HG03025 (cell line): ENCODE measurements at regions not wholly inside any gene's neighbourhood (a gene's known extent, or its start where the extent isn't known, plus 50 kb on each side); places are given as distances from the start of the nearest gene placed in this dataset.

Experiments used
- ATAC-seq: cut with Tn5 transposase; IDR thresholded peaks from one replicate; pipeline ENCODE4 v1.9.1; 2021; ENCODE audit warnings: mild to moderate bottlenecking, moderate library complexity; ENCODE audit not compliant: unreplicated experiment, low FRiP score

DNA sequence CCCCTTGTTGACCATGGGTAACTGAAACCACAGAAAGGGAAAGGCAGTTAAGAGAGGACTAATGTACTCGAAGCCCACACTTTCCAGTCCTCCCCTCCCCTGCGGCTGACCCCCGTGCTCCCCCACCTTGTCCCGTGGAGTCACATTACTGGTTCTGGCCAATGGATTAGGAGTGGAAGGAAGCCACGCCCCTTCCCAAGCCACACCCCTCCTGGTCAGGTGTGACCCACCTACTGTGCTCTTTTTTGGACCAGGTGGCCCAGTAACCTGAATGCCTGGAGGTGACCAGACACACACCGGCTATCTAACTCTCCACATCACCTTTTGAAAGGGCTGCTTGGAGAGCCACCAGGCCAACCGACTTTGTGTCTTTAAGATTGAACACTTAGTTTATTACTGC is 109.3 kb upstream of the MSX1 start:
- no peak for ATAC-seq

DNA sequence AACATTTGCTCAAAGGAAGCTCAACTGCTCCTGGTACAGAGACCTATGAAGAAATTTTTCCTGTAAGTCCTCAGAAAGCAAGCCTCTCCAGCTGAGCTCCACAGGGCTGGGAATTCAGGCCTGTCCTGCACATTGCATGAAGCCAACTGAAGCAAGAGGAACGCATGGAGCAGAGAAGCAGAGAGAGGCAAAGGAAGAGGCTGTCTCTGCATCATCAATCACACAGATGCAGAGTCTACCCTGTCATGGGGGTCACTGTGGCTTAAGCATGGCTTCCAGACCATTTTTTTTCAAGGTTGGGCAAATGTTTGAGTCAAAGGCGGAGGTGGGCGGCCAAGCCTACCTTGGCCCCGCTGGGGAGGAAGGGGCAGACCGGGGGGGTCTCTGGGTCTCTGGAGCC is 110.3 kb upstream of the MSX1 start:
- ATAC-seq = no peak

DNA sequence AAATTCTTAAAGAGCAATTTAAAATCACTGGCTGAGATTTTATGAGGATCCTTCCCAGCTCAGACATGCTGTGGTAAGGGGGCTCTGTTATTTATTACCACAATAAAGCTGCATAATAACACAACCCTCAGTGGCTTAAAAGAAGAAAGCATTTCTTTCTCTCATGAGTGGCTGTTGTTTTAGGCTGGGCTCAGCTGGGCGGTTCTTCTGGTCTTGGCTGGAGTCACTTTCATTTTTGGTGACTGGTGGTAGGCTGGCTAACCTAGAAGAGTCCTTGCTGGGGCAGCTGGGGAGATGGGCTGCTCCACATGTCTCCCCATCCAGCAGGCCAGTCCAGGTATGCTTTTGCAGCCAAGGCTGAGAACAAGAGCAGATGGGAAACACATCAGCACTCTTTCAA is 113.0 kb upstream of the MSX1 start:
- no peak for ATAC-seq

DNA sequence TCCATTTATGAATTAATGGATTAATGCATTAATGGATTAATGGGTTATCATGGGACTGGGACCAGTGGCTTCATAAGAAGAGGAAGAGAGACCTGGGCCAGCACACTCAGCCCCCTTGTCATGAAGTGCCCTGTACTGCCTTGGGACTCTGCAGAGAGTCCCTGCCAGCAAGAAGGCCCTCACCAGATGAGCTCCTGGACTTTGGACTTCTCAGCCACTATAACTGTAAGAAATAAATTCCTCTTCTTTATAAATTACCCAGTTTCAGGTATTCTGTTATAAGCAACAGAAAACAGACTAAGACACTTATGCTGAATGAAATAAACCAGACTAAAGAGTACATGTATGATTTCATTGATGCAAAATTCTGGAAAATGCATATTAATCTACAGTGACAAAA is 119.4 kb upstream of the MSX1 start:
- no peak for ATAC-seq

DNA sequence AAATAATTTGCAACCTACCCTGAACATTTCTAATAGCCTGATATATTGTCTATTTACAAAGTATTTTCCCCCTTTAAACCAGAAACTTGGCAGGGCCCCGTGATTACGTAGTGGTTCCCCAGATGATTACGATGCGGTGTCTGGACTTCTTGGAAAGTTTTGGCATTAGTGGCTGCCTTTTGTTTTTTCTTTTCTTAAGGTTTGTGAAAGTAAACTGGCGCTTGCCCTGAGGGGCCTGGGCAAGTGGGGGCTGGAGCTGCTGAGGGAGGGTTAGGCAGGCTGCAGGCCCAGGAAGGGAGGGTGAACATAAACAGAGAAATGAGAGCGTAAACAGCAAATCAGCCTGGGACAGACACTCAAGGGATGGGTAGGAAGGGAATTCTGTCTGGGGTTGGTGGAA is 123.6 kb upstream of the MSX1 start:
- no peak for ATAC-seq

DNA sequence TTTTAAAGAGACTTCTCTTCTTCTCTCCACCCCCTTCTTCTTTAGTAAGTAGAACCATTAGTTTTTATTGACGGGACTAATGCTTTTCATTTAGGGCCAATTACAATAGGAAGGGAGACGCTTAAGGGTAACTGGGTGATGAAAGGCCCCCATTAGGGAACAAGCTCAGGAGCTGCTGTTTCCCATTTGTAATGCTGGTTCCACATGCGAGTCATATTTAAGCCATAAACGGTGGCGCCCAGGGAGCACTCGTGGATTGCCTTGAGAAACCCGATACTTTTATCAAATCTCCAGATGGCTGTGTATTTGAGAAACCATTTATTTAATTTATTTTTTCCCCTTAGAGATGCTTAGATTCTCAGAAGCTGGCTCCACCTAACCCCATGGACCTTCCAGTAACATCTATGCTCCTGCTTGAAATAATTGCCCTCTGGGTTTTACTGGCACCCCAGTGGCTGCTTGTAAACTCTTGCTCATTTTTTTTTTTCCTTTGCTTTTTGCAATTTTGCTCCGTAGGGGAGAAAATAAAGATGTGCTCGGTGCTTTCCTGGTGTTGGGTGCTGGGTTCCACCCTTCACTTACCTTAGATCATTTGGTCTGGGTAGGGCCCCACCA is 124.2 kb upstream of the MSX1 start:
- no peak for ATAC-seq

DNA sequence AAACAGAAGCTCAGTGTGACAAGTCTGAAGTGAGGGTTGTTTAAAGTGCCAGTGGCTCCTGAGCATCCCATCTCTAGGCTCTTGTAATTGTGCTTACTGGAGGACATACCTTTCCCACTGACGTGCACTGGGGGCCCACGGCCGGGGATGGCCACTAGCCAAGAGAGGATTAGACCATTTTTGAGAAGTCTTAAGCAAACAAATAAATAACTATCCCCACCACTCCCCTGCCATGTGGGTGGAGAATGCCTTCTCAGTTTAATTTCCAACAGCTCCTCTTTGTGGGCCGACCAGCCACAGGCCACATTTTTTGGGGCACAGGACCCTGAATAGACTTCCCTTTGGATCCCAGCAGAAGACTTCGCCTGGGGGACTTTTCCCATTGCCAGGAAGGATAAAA is 125.0 kb upstream of the MSX1 start:
- no peak for ATAC-seq

DNA sequence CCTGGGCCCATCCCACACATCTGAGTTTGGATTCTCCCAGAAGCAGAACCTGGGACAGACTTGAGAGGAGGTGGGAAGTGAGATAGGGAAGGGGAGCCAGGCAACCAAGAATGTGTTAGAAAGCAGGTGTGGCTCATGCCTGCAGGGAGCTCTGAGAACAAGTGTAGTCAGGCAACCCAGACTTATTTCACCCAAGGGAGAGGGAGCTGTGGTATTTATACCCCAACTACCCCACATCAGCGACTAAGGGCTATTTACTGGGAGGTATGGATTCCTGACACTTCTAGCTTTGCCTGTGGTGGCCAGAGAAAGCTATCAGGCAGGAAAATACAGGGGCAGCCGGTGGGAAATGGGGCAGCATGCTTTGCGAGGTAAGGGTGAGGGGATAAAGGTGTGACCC is 125.8 kb upstream of the MSX1 start:
- no peak for ATAC-seq

DNA sequence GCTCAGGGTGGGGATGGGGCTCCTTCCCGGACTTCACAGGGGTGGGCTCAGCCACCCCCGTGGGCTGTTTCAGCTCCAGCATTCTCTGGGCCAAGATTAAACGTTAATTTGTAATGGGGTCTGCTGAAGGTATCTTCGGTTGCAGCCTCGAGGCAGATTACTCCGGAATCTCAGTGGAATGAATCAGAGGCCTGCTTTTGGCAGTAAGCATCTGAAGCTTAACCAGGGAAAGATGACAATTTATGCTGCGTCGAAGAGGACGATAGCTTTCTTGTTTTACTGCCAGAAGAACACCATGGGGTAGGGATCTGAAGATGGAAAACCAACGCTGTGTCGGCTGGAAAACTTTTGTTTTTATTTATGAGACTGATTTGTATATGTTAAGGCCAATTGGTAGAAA is 129.2 kb upstream of the MSX1 start:
- ATAC-seq = no peak

DNA sequence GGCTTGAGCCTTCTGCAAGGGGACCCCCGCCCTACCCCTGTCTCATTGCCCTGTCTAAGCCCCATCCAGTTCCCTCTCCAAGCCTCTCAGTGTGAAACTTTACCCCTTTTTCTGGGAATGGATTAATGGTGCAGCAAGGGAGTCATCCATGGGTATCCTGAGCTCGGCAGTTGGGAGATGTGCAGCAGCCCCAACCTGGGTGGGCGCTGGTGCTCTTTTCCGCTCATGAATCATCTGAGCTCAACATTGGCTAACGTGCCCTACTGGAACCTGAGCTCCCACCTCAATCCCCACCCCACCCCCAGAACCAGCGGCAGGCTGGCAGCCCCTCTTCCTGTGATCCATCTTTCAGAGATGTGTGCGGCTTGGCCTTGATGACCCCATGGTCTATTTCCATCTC is 130.3 kb upstream of the MSX1 start:
- no peak for ATAC-seq

DNA sequence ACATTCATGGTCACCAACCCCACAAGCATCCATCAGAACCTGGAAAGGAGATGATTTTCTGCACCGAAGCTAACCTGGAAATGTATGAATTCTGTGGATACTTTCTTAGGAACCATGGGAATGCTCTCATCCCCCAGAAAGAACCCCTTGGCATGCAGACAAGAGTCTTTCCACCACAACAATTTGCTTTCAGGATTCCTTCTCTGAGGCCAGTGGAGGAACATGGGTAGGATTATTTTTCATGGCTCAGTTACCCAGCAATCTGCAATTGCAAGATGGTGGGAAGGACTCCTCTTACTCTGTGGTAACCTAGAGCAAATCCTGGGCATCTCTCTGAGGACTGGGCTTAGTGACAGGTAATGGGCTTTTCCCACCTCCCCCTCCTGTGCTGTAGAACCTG is 131.9 kb upstream of the MSX1 start:
- ATAC-seq = no peak

DNA sequence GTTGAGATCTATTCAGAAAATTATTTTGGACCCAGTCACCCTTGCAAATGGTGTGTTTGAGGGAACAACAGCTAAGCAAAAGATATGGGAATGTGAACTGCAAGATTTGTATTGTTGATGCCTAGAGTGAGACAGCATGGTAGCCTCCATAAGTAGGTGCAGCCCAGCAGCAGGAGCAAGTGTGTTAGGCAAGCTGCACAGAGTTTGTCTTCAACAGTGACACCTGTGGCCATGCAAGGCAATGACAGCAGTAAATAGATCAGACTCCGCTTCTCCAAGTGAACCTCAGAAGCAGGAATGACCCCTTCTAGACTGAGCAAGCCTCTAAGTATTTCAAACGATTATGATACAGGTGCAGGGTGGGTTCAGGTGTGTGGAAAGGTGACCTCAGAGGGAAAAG is 133.4 kb upstream of the MSX1 start:
- ATAC-seq = no peak

DNA sequence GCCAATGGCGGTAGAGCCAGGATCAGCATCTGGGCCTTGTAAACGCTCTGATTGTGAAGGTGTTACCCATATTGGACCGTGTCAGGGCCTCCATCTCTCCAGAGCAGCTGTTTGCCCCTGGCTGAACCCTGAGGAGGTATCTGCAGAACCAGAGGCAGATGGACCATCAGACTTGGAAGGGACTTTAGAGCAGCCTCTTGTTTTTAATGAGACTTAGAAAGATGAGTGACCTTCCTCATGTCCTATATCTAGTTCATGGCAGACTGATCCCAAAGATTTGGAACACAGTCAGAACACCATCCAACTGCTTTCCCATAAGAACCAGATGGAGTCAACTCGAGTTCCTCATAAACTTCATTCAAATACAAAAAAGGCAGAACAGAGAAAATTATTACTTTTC is 135.1 kb upstream of the MSX1 start:
- ATAC-seq = no peak

DNA sequence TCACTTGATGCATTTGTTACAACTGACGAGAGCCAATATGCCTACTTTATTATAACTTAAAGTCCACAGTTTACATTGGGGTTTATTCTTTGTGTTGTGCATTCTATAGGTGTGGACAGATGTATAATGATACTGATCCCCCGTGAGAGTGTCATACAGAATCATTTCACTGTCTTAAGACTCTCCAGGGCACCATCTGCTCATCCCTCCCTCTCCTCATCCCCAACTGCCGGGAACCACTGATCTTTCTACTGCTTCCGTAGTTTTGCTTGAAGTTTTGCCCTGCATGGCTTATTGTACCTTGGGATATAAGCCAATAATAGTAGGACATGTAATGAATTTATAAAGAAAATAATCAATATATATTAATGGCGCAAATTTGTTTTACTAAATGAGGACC is 137.8 kb upstream of the MSX1 start:
- ATAC-seq = no peak

DNA sequence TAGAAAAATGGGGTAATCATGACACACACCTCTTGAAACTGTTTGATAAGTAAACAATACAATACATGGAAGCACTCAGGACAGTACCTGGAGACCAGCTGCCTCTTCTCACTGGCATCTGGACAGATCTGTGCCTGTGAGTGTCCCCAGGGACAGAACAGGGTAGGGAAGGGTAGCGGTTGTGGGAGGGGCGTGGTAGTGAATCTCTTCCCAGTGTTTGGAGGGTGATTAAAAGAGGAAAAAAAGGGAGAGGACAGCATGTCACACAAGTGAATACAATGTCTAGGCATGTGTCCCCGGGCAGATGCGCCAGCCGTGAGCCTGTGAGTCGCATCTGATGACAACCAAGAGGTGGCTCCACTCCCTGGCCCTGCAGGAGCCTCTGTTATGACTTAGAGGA is 138.8 kb upstream of the MSX1 start:
- no peak for ATAC-seq

DNA sequence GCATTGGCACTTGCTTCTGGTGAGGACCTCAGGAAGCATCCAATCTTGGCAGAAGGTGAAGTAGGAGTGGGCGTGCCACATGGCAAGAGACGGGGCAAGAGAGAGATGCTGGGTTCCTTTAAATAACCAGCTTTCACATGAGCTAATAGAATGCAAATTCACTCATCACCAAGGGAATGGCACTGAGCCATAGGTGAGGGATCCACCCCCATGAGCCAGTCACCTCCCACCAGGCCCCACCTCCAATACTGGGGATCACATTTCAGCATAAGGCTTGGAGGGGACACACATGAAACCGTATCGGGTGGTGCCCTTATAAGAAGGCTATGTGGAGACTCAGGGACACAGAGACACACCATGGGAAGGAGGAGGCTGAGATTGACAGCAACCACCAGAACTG is 140.0 kb upstream of the MSX1 start:
- no peak for ATAC-seq

DNA sequence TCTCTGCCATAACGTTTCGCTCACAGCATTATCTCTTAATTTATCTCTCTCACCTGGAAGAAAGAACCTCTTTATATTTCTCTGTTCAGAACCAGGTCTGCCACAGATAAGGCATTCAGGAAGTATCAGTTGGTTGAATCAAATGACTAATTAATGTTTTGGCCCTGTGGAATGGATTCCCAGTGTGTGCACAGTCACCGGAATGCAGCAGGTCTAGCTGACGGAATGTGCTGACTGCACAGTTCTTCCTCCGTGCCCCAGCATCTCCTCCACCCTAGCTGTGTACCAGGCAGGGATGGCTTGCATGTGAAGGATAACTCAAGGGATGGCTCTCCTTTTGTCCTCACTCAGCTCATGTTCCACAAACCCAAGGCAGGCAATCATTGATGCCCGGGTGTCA is 141.8 kb upstream of the MSX1 start:
- no peak for ATAC-seq

DNA sequence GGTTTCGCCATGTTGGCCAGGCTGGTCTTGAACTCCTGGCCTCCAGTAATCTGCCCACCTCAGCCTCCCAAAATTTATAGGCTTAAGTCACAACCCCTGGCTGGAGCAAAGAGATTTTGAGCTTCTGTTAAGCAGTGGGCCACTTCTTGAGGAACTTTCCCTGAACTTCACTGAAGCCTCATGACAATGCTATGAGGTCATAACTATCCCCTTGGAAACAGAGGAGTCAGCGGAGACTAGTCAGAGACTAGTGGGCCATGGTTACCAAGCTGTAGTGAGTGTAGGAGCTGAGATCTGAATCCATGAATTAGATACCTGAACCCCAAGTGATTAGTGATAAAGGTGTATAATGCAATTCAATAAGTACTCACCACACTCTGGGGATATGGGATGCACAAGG is 145.1 kb upstream of the MSX1 start:
- no peak for ATAC-seq

DNA sequence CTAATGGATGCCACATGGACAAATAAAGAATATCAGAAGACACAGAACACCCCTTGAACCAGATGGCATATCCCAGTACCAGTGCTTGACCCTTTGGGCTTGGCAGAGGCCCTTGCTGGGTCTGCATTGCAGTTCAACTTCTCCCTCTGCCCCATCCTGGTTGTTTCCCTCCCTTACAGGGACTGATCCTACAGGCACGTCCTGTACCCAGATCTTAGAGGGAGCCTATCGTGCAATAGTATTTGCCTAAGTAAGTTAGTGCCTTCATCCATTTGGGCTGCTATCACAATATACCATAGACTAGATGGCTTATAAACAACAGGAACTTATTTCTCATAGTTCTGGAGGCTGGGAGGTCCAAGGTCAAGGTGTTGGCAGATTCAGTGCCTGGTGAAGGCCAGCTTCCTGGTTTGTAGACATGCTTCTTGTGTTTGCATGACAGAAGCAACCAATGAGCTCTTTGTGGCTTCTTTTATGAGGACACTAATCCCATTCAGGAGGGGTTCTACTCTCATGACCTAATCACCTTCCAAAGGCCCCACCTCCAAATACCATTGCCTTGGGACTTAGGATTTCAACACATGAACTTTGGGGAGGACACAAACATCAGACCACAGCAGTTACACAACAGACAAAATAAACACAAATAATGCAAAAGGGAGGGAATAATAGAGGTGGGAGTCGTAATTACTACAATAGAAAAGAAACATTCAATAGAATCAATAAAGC is 146.5 kb upstream of the MSX1 start:
- no peak for ATAC-seq

DNA sequence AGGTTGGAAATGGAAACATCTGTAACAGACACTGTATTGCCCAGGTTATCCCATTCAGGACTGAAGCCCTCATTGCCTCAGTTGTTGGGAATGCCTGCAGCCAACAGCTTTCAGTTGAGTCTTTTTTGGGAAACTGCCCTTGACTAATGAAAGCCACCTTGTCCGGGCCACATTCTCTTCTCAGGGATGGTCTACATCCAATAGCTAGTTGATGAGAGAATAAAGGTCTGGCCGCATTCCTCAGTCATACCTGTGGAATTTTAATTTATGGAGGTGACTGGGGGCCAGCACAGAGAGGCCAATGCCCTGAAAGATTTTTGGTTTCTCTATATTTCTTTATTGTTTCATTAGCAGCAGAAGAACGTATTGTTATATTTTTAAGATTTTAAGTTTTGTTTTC is 147.6 kb upstream of the MSX1 start:
- no peak for ATAC-seq

DNA sequence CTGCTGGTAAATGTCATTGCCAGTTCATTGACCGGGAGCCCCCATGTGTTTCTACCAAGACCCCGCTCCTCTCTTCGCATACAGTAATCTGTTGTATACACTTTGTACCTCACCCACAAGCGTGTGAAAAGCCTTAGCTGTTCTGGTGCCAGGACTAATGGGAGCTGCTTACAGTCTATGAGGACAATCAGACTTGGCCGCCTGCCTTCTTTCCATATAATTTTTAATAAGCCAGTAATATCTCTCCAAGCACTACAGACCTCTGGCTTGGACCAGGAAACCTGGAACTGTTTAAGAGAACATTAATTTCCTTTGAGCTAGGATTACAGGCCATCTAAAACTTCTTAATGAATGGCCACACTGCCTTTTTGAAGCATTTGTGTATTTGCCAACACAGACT is 149.7 kb upstream of the MSX1 start:
- ATAC-seq = no peak

DNA sequence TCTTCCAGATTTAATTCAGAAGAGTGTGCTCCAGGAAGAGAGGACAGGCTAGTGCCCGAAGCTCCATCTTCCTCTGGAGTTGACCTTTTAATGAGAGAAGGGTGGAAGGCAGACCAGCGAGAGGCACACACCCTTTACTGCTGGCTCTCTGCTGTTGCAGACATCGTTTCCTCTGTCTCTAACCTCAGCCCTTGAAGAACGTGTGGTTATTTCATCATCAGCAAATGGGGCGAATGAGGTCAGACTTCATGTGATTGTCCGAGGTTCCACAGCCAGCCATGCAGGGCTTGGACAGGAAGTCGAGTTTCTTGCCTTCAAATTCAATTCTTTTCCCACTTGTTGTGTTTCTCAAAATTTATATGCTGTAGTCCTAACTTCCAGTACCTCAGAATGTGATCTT is 155.2 kb upstream of the MSX1 start:
- no peak for ATAC-seq

DNA sequence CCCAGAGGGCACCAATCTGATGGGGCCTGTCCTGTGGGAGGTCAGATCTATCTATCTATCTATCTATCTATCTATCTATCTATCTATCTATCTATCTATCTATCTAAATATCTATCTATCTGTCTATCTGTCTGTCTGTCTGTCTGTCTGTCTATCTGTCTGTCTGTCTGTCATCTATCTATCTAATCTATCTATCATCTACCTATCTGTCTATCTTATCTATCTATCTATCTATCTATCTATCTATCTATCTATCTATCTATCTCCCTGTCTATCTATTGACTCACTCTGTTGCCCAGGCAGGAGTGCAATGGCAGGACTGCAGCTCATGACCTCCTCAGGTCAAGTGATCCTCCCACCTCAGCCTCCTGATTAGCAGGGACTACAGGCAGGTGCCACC is 155.7 kb upstream of the STX18 start:
- ATAC-seq = no peak
